HG03108 (cell line): ENCODE measurements at regions not wholly inside any gene's neighbourhood (a gene's known extent, or its start where the extent isn't known, plus 50 kb on each side); places are given as distances from the start of the nearest gene placed in this dataset.

Source experiments
- ATAC-seq: cut with Tn5 transposase; IDR thresholded peaks from one replicate; pipeline ENCODE4 v1.9.1; 2021; ENCODE audit warnings: moderate library complexity; ENCODE audit not compliant: unreplicated experiment

DNA sequence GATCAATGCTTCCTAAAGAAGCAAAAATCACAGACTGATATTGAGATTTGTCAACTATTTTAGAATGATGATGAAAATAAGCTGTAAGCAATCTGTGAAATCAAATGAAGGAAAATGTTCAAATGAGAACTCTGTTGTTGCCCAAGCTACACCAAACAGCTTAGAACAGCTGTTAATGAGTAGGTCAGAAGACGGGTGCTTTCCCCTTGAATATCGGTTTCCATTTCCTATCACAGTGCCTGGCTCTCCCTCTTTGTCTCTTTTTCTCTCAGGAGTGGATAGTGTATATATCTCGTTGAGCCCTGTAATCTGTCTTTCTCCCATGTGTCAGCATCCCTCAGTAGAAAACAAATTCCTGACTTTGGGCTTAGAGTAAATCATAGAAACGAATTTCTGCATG, 1592.9 kb upstream of the TENM3 start:
- peak; percentile 59 for ATAC-seq

DNA sequence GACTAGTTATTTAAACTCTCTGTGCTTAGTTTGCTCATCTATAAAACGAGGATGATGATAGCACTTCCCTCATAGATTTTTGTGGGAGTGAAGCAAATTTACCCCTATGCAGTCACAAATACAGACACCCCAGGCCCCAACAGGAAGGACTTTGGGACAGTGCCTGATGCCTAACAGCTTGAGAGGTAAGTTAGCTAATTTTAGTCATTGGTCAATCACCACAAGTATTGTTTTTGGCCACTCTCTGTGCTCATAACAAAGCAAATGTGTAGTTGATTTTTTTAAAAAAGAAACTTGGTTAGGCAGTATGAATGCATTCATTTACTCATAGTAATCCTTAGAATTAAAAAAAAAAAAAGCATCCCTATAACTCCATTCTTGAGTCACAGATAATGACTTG, 1590.7 kb upstream of the TENM3 start:
- no peak for ATAC-seq

DNA sequence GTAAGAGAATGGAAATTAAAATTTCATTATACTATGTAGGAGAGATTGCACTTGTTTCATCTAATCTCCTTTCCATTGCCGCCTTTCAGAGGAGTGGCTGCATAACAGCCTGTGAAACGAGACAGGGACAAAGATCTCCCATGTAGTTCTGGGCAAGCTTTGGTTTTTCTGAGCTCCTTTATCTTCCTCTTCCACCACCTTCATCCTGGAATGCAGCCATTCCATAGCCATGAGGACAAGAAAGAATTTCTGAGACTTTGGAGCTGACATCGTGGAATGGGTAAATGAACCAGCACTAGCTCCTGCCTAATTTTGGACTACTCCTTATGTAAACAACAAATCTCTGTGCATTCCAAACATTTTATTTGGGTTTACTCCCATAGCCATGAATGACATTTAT, 1587.3 kb upstream of the TENM3 start:
- ATAC-seq, result no peak

DNA sequence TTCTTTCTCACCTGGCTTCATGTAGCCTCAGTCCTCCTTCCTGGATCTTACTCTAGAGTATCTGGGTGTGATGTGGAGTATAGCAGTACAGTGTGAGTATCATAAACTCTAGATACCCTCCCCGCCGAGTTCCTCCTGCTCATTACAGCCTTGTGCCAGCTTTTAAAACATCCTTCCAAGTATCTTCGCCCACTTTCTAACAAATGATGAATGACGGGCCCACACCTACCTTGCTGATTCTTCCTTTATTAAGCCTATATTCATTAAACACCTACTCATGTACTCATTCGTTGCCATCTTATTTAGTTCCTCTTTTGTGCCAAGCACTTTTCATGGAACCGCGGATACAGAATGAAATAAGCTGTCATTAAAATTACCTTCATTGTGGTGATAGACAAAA, 1585.3 kb upstream of the TENM3 start:
- ATAC-seq, result no peak

DNA sequence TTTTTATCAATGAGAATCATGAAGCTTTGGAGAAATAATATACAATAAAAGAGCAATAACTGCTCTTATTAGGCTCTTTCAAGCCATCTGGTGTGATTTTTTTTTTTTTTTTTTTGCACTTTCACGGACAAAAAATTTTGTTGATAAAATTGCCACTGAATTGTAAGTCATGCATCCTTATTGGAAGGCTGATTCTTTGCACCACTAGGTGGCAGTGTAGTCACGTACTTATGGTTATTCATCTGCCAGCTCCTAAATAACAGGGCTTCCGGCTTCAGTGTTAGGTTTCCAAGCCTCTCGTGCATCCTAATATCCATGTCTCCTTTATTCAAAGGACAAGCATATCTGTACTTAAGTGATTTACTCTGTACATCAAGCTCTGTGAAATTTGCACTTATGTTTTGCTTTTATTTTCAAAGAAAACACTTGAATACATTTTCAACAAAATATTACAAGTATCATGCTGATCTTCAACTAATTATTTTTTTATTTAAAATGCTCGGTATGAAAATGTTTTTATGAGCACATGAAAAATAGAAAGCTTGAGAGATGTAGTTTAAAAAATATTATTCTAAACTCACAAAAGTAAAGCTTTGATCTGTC, 1578.3 kb upstream of the TENM3 start:
- ATAC-seq, result peak; percentile 83

DNA sequence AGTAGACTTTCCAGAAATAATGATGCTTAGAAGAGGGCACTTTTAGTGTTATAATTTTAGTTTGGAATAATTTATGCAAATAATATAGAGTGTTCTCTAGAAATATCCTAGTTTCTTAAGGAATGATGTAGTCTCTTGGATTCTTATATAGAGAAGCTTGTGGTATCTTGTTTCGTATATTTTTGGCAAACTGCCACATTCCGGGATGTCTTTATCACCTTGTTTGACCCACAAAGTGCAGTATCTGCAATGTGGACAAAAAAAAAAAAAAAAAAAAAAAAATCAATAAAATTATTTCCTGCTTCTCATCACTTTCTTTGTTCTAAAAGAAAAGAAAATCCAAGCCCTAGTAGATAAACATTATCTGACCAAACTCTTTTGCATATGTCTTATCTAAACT, 1577.7 kb upstream of the TENM3 start:
- ATAC-seq, result no peak

DNA sequence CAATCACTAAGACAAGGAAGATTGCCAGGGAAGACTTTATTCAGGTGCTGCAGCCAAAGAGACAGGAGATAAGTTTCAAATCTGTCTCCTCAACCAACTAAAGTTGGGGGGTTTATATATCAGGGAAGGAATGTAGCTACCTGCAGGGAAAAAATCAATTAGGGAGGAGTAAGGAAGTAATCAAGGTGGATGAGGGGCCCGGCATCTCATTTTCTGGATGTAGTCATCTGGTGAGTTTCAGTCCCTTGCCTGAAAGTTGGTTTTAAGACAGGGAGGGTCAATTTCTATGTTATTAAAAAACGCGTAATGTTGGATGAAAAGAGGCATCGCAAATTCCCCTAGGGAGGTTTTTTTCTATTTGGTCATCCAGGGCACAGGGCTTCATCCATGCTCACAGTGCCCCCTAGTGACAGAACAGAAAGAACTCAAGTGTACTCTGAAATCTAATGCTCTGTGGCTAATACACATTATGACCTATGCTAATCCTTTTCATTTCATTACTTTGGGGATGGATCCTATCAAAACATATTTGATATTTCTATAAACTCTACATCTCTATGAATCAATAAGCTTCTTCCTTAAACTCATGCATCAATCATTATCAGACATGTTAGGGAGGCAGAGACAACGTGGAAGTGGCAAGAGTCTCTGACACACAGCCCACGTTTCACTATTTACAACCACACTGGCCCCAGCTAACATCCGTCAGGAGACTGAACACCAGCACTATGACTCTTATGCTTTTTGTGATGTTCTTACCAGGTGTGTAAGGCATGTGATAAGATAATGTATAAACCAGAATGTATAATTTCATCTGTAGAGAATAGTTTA, 1577.0 kb upstream of the TENM3 start:
- ATAC-seq, result peak; percentile 63

DNA sequence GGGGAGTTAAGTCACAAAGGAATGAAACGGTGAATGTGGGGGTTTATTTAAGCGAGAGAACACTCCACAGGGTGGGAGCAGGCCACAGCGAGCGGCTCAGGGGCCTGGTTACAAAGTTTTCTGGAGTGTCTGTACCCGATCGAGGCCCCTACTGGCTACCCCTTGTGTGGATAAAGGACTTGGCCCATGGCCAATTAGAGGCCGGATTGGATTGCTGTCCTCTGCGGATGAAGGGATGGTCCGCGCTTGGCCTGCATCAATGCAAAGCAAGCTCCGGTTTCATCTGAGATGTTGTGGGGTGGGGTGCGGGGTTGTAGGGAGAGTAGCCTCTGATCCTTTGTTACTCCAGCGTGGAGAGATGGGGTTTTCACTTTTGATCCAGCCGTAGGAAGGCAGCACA, 1574.5 kb upstream of the TENM3 start:
- ATAC-seq, result no peak

DNA sequence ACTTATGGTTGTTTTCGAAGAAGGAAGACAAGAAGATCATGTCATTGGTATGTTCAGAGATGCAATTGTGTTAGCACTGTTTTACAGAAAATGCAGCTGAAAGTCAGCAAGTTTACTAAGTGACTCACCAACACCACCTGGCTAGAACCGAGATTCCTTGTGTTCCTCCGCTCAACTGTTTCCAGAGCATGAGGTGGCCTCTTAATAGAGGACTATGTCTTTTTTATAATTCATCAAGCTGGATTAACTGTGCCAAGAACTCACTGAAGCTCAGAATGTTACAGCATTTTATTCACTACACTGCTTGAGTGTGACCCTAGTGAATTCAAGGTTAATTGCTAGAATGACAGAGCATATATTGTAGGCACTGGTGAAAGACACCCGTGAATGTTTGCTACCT, 1573.5 kb upstream of the TENM3 start:
- no peak for ATAC-seq

DNA sequence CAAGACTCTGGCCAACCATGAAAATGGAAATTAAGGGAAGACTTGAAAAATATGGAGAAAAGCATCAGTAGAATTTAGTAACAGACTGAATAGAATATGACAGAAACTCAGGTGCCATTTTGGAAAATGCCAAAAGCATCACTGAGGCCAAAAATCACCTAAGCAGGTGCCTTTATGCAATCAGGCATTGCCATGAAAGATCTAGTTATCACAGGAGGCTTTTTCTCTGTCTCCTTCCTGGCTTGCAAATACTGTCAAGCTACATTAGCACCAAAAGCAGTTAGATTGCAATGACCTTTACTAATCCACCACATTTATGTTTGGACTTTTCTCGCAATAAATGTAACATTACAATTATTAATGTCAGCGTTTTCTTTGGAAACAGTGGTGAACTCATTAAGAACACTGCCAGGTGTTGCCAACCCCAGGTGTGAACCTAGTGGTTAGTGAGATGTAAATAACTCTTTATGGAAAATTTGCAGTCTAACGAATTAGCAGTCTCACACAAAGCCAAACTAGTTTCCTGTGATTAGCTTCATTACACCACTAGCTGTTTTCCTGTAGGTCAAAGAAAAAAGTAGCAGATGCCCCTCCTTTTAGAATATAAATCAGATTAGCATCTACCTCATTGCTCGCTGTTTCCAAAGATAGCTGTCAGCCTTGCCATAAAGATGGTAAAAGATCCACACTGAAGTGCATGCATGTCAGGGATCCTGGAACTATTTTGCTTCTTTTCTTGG, 1568.4 kb upstream of the TENM3 start:
- no peak for ATAC-seq

DNA sequence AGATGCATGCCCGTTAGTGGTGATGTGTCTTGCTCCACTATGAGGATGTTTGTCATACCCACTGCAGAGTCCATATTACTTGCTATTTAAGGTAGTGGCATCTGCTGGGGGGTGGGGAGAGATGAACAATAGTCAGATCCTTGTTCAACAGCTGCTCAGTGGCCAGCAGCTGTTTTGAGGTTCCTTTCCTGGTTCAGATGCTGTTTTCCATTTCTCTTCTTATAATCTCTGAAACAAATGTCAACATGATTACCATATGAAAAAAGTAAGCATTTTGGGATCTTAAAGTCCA, 1567.9 kb upstream of the TENM3 start:
- no peak for ATAC-seq

DNA sequence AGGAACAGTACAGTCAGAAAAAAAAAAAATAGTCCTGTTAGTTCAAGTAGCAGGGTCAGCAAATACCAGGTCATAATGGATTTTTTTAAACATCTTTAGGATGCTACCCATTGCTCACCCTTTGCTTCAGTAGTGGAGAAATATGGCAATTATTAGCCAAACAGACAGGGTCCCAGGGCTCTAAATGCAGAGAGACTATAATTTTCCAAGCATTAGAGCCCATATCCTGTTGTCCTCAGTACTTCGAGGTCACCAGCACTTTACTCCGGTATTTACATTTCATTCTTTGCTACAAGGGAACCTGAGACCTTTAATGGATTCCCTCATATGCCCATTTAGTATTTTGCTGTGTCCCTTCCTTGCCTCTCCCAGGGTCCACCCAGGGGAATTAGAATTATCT, 1562.9 kb upstream of the TENM3 start:
- no peak for ATAC-seq

DNA sequence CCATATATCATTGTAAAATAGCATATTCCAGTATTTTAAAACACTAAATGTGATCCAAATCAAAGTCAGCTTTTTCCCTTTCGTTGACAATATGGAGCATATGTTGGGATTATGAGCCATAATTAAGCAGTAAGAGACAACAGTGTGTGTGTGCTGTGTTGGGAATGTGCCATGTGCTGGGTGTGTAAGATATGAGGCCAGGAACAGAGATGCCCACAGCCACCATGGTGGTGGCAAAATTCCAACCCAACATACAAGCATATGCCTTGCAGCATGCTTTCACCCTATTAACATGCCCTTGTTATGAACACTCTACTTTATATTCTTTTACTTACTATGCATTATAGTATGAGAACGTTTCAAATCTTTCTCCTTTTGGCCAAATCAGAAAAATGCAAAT, 1560.4 kb upstream of the TENM3 start:
- no peak for ATAC-seq

DNA sequence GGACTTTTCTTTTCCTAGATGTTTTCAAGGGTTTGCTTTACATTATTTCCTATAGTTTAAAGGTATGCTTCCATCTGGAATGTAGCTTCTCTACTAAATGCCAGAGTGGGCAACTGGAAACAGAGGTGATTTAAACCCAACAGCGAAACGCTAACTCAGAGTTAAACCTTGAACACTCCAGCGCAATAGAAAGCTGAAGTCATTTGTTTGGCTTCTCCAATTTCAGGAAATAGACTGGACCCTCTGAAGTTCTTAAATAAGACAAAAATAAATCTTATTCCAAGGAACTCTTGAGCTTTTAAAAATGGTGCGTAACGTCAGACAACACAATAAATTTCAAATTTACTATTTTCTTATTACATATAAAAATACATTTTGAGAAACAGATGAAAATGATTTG, 1560.0 kb upstream of the TENM3 start:
- no peak for ATAC-seq

DNA sequence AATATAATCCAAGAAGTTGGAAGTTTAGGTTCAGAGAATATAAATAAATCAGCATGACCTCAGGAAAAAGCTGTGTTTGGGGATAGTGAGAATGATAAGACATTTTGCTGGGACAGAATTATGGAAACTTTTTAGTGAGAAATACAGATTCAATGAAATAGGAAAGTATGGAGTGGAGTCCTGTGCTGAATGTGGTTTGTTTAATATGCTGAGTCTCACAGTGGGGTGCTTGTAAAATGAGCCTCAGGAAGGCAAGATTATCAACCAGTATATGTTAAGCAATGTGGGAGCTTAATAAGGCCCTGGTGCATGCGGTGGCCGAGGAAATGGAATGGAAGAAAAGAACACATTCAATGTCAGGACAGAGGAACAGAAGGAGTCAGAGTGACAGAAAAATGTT, 1554.7 kb upstream of the TENM3 start:
- no peak for ATAC-seq

DNA sequence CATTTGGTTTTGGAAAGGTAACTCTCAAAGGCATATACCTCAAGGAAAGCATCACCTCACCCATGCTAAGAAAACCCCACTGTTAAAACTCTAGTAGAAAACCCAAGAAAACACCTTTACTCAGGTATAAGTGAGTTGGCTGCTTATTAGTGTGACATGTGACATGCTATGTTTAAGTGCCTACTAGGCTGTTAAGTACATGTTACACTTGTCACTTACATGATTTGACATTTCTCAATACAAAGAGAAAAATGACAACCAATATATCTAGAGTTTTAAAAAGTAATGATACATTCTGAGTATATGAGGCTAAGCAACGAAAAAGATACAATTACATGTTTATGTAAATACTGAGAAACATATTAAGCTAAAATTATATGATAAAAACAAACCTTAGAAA, 1548.3 kb upstream of the TENM3 start:
- no peak for ATAC-seq

DNA sequence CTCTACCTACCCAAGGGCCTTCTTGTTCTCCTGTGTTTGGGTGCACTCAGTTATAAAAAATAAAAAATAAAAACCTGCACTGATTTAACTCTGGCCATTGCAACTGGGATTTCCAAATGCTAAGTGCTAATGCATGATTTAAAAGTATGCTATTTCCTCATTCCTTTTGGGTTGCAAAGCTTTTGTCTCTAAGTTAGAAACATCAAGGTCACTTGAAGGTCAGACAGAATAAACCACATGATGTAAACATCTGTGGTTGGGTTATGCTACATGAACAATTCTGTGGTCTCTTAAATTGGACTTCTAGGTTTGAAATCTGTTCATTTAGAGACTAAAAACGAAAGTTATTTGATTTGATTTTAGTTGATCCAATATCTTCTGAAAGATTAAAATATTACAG, 1547.4 kb upstream of the TENM3 start:
- ATAC-seq, result no peak

DNA sequence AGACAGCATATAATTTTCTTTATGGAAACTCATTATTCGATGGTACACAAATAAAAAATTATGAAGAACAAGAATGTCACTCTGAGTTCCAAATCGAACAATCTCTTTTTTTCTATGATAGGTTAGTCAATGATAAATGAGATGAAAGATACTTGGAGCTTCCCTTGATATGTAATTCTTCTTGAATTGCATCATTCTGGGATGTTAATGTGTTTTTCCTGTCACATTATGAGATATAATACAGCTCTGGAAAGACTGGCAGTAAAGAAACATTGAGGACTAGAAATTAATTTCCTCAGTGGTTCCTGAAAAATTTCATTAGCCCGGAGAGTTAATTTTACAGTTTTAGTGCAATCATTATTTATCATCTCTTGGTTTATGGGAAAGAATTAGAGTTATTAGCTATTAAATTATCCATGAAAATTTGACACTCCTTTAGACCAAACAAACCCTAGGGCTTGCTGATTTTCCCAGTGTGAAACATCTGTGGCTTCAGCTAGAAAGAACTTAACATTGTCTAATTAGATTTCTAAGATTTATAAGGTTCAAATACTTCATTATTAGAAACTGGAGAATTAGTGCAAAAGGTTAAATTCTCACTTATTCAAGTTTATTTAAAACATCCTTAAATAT, 1546.6 kb upstream of the TENM3 start:
- ATAC-seq, result no peak

DNA sequence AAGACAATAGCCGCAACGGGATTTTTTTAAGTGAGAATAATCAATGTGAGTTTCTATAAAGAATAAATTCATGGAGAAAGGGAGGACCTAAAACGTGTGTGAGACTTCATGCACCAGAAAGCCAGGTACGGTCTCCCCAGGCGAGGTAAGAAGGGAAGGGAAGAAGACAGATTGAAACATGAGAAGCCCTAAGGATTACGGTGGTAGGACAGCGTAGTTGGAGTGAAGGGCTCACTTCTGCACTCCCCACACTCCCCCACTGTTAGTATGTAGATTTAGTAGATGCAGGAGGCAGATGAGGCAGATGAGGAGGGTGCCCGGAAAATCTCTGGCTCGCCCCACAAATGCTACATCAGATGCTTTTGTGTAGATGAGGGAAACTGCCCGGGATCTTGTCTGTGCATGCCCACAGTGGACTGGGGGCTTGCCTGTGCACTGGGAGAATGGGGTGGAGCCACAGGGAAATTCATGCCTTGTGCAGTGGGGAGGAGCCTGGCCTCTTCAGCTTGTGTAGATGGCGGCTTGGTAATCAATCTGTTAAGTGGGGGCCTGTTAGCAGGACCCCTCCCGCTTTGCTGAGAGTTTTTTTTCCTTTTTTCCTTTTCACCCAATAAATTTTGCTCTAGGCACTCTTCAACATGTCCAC, 1544.5 kb upstream of the TENM3 start:
- ATAC-seq, result no peak

DNA sequence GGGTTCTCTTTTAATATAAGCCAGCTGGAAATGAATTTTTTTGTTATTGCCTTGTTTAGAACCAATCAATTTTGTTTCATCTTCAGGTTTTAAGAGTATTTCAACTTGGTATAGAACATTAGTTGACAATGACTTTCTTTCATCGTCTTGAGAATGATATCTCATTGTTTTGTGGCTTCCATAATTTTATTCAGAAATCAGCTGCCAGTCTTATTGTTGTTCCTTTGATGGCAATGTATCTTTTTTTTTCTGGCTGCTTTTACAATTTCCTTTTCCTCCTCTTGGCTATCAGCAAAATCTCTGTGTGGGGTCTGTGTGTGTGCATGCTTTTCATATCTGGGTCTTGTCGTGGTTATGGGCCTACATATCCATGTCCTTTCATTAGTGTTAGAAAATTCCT, 1536.4 kb upstream of the TENM3 start:
- ATAC-seq, result no peak

DNA sequence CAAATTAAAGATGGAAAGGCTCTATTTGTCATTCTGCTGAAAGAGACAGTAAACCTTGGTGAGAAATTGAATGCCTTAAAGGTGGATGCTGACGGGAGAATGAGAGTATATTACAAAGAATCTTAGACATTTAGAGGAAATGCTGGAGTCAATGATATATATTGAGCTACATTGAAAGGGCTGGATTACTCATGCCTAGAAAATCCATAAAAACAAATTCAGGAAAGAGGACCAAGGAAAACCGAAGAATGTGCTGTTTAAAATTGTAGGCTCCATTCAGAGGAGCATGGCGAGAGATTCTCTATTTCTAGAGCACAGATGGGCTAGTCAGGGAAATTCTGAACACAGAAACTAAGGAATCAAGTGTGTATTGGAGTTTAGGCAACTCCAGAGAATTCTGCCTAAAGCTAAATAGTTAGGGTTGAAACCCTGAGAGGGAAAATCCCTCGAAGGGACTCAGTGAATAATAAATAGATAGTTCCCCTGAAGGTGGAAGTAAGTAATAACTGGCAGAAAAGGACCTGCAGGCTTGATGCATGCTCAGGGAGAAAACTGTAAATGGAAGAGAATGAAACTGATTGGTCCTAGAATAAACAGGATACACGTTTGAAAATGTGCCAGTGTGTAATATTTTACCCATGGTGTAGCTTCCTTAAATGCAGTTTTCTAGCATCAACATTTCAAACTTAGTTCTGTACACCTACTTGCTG, 1532.4 kb upstream of the TENM3 start:
- ATAC-seq, result no peak
